ENCODE measurements at regions not wholly inside any gene's neighbourhood (a gene's known extent, or its start where the extent isn't known, plus 50 kb on each side); places are given as distances from the start of the nearest gene placed in this dataset.

GRCh38 chr11:128359515-128359914 is 227.8 kb downstream of the ETS1 start:
- TF ChIP-seq CTCF (IDR thresholded peaks at IDR 0.05; ENCODE audit: low read depth, low read length) (no peak), EZH2phosphoT487 (IDR thresholded peaks at IDR 0.05; ENCODE audit: low read depth) (no peak)

Measured in OCI-LY3 (cell line).